GM12875 (cell line): ENCODE measurements at regions not wholly inside any gene's neighbourhood (a gene's known extent, or its start where the extent isn't known, plus 50 kb on each side); places are given as distances from the start of the nearest gene placed in this dataset.

ENCODE experiments used
- H3K4me3 ChIP-seq: one replicate; pipeline ENCODE4 v1.5.1; 2011; ENCODE audit warnings: low read depth, low read length, control low read depth
- CTCF ChIP-seq: IDR thresholded peaks from 2 replicates; pipeline ENCODE4 v1.5.1; 2011; ENCODE audit warnings: low read depth, mild to moderate bottlenecking, control low read depth, inconsistent platforms, low read length, moderate library complexity, borderline replicate concordance; ENCODE audit not compliant: insufficient read depth

GRCh38 chr11:127670374-127671119, 670.0 kb upstream of the KIRREL3 start:
- no peak overlapping the region for H3K4me3 ChIP-seq
- TF ChIP-seq CTCF, result no peak

GRCh38 chr11:127656116-127656836, 655.7 kb upstream of the KIRREL3 start:
- H3K4me3 ChIP-seq, result no peak overlapping the region
- TF ChIP-seq CTCF, result no peak

- no peak for TF ChIP-seq CTCF
- H3K4me3 ChIP-seq, result no peak overlapping the region
Observed at GRCh38 chr11:127653076-127653475, 652.5 kb upstream of the KIRREL3 start.

- TF ChIP-seq CTCF, result no peak
- H3K4me3 ChIP-seq, result no peak overlapping the region
Observed at GRCh38 chr11:127651888-127652221, 651.3 kb upstream of the KIRREL3 start.

GRCh38 chr11:127651175-127651887, 650.8 kb upstream of the KIRREL3 start:
- TF ChIP-seq CTCF, result no peak
- H3K4me3 ChIP-seq, result no peak overlapping the region

GRCh38 chr11:127649958-127650357, 649.4 kb upstream of the KIRREL3 start:
- no peak for TF ChIP-seq CTCF
- no peak overlapping the region for H3K4me3 ChIP-seq
